Activated CD4-positive, alpha-beta T cell treated with anti-CD3 and anti-CD28 coated beads, Interleukin-2, amount 10 ng/mL, durations not matched to agents 24 days and 14 days (primary cell): ENCODE measurements at regions not wholly inside any gene's neighbourhood (a gene's known extent, or its start where the extent isn't known, plus 50 kb on each side); places are given as distances from the start of the nearest gene placed in this dataset.
A peak's percentile ranks its signal among the peaks of the same experiment; 100 is the strongest.

Source experiments
- DNase-seq: peaks from one replicate; pipeline ENCODE4 v3.0.0; 2022
- H3K27ac Mint-ChIP-seq: one replicate; pipeline ENCODE4 v1.8.0; 2022; ENCODE audit warnings: mild to moderate bottlenecking, mixed read lengths
- H3K27me3 Mint-ChIP-seq: one replicate; pipeline ENCODE4 v1.8.0; 2022; ENCODE audit warnings: mixed read lengths
- H3K36me3 Mint-ChIP-seq: one replicate; pipeline ENCODE4 v1.8.0; 2022; ENCODE audit warnings: low read depth, mild to moderate bottlenecking, mixed read lengths
- H3K4me1 Mint-ChIP-seq: one replicate; pipeline ENCODE4 v1.8.0; 2021; ENCODE audit warnings: mixed read lengths
- H3K4me3 Mint-ChIP-seq: one replicate; pipeline ENCODE4 v1.8.0; 2022; ENCODE audit warnings: mild to moderate bottlenecking, moderate library complexity, mixed read lengths
- H3K9me3 Mint-ChIP-seq: one replicate; pipeline ENCODE4 v1.8.0; 2021; ENCODE audit warnings: mixed read lengths
- intact Hi-C: fragments of 100-400 bp; cut with micrococcal nuclease; formaldehyde crosslinking; loops from one replicate; pipeline ENCODE4 v1.15.1; 2023

GRCh38 chr12:91853350-91854127 is 292.1 kb downstream of the BTG1 start:
- intact Hi-C loops, result no loop called here
- DNase-seq, result no peak
- Mint-ChIP-seq H3K27ac (no peak overlapping the region), H3K4me3 (no peak overlapping the region), H3K4me1 (peaks cover 9% of the 10 kb centered on the region), H3K36me3 (no peaks in the 10 kb centered on the region), H3K27me3 (peaks cover 2% of the 10 kb centered on the region), H3K9me3 (no peaks in the 10 kb centered on the region)

GRCh38 chr12:91852634-91853033 is 293.0 kb downstream of the BTG1 start:
- Mint-ChIP-seq H3K4me1 (peaks cover 9% of the 10 kb centered on the region), H3K4me3 (no peak overlapping the region), H3K36me3 (no peaks in the 10 kb centered on the region), H3K27ac (no peak overlapping the region), H3K9me3 (no peaks in the 10 kb centered on the region), H3K27me3 (peaks cover 3% of the 10 kb centered on the region)
- intact Hi-C loops, result loop anchor here (1.0 kb wide), 1 partner anchor 25 kb away; no protein-coding TSS in a partner anchor
- DNase-seq, result no peak

- DNase-seq, result no peak
- Mint-ChIP-seq H3K4me3 (no peak overlapping the region), H3K27ac (no peak overlapping the region), H3K4me1 (peaks cover 9% of the 10 kb centered on the region), H3K9me3 (no peaks in the 10 kb centered on the region), H3K36me3 (no peaks in the 10 kb centered on the region), H3K27me3 (peaks cover 5% of the 10 kb centered on the region)
- intact Hi-C loops, result loop anchor here (1.0 kb wide), 1 partner anchor 25 kb away; no protein-coding TSS in a partner anchor
These were observed 293.7 kb downstream of the BTG1 start for GRCh38 chr12:91851741-91852477.

GRCh38 chr12:91846466-91847055 is 299.1 kb downstream of the BTG1 start:
- H3K27me3 Mint-ChIP-seq, result peaks cover 4% of the 10 kb centered on the region
- no peaks in the 10 kb centered on the region for H3K4me1 Mint-ChIP-seq
- no peak overlapping the region for H3K4me3 Mint-ChIP-seq
- peaks cover 7% of the 10 kb centered on the region for H3K9me3 Mint-ChIP-seq
- intact Hi-C loops, result no loop called here
- H3K36me3 Mint-ChIP-seq, result no peaks in the 10 kb centered on the region
- DNase-seq, result no peak
- H3K27ac Mint-ChIP-seq, result no peak overlapping the region

GRCh38 chr12:91845365-91845764 is 300.3 kb downstream of the BTG1 start:
- Mint-ChIP-seq H3K27ac (no peak overlapping the region), H3K36me3 (no peaks in the 10 kb centered on the region), H3K27me3 (peaks cover 4% of the 10 kb centered on the region), H3K4me3 (no peak overlapping the region), H3K9me3 (peaks cover 7% of the 10 kb centered on the region), H3K4me1 (no peaks in the 10 kb centered on the region)
- intact Hi-C loops, result no loop called here
- DNase-seq, result no peak

GRCh38 chr12:91841822-91842221 is 303.8 kb downstream of the BTG1 start:
- intact Hi-C loops, result no loop called here
- H3K36me3 Mint-ChIP-seq, result no peaks in the 10 kb centered on the region
- H3K27ac Mint-ChIP-seq, result no peak overlapping the region
- H3K4me1 Mint-ChIP-seq, result no peaks in the 10 kb centered on the region
- H3K9me3 Mint-ChIP-seq, result peaks cover 18% of the 10 kb centered on the region
- DNase-seq, result no peak
- no peaks in the 10 kb centered on the region for H3K27me3 Mint-ChIP-seq
- no peak overlapping the region for H3K4me3 Mint-ChIP-seq

- no peaks in the 10 kb centered on the region for H3K36me3 Mint-ChIP-seq
- H3K9me3 Mint-ChIP-seq, result peaks cover 16% of the 10 kb centered on the region
- DNase-seq, result no peak
- no peak overlapping the region for H3K4me3 Mint-ChIP-seq
- H3K27me3 Mint-ChIP-seq, result no peaks in the 10 kb centered on the region
- intact Hi-C loops, result no loop called here
- H3K27ac Mint-ChIP-seq, result no peak overlapping the region
- peaks cover 3% of the 10 kb centered on the region for H3K4me1 Mint-ChIP-seq
These were observed 308.9 kb downstream of the BTG1 start for GRCh38 chr12:91836696-91837095.

GRCh38 chr12:91836264-91836663 is 309.4 kb downstream of the BTG1 start:
- Mint-ChIP-seq H3K9me3 (peaks cover 16% of the 10 kb centered on the region), H3K4me1 (peaks cover 3% of the 10 kb centered on the region), H3K36me3 (no peaks in the 10 kb centered on the region), H3K4me3 (no peak overlapping the region), H3K27me3 (no peaks in the 10 kb centered on the region), H3K27ac (no peak overlapping the region)
- no peak for DNase-seq
- intact Hi-C loops, result no loop called here

GRCh38 chr12:91835693-91836092 is 310.0 kb downstream of the BTG1 start:
- Mint-ChIP-seq H3K27ac (no peak overlapping the region), H3K4me1 (peaks cover 3% of the 10 kb centered on the region), H3K27me3 (no peaks in the 10 kb centered on the region), H3K9me3 (peaks cover 16% of the 10 kb centered on the region), H3K36me3 (no peaks in the 10 kb centered on the region), H3K4me3 (no peak overlapping the region)
- DNase-seq, result no peak
- intact Hi-C loops, result no loop called here

- no peaks in the 10 kb centered on the region for H3K36me3 Mint-ChIP-seq
- H3K4me1 Mint-ChIP-seq, result peaks cover 3% of the 10 kb centered on the region
- no peaks in the 10 kb centered on the region for H3K27me3 Mint-ChIP-seq
- intact Hi-C loops, result no loop called here
- H3K27ac Mint-ChIP-seq, result no peak overlapping the region
- DNase-seq, result peak; percentile 41
- peaks cover 16% of the 10 kb centered on the region for H3K9me3 Mint-ChIP-seq
- no peak overlapping the region for H3K4me3 Mint-ChIP-seq
These were observed 311.8 kb downstream of the BTG1 start for GRCh38 chr12:91833780-91834359.

- H3K27me3 Mint-ChIP-seq, result no peaks in the 10 kb centered on the region
- intact Hi-C loops, result no loop called here
- no peak overlapping the region for H3K27ac Mint-ChIP-seq
- H3K4me3 Mint-ChIP-seq, result no peak overlapping the region
- H3K9me3 Mint-ChIP-seq, result no peaks in the 10 kb centered on the region
- DNase-seq, result no peak
- H3K36me3 Mint-ChIP-seq, result no peaks in the 10 kb centered on the region
- no peaks in the 10 kb centered on the region for H3K4me1 Mint-ChIP-seq
These were observed 319.6 kb downstream of the BTG1 start for GRCh38 chr12:91825999-91826398.

- Mint-ChIP-seq H3K36me3 (no peaks in the 10 kb centered on the region), H3K4me1 (no peaks in the 10 kb centered on the region), H3K27me3 (no peaks in the 10 kb centered on the region), H3K4me3 (no peak overlapping the region), H3K27ac (no peak overlapping the region), H3K9me3 (no peaks in the 10 kb centered on the region)
- no peak for DNase-seq
- intact Hi-C loops, result no loop called here
These were observed 320.7 kb downstream of the BTG1 start for GRCh38 chr12:91824991-91825390.

- Mint-ChIP-seq H3K27me3 (no peaks in the 10 kb centered on the region), H3K36me3 (no peaks in the 10 kb centered on the region), H3K4me3 (no peak overlapping the region), H3K4me1 (no peaks in the 10 kb centered on the region), H3K27ac (no peak overlapping the region), H3K9me3 (no peaks in the 10 kb centered on the region)
- no peak for DNase-seq
- intact Hi-C loops, result loop anchor here (10.0 kb wide), 1 partner anchor 56 kb away; no protein-coding TSS in a partner anchor
These were observed 326.6 kb downstream of the BTG1 start for GRCh38 chr12:91819132-91819447.
